ENCODE measurements at regions not wholly inside any gene's neighbourhood (a gene's known extent, or its start where the extent isn't known, plus 50 kb on each side); places are given as distances from the start of the nearest gene placed in this dataset.

GRCh38 chr2:144333143-144333555 lies 186.8 kb downstream of the ZEB2 start:
- peak; percentile 5 for DNase-seq (ENCODE audit: low spot score)

DNA sequence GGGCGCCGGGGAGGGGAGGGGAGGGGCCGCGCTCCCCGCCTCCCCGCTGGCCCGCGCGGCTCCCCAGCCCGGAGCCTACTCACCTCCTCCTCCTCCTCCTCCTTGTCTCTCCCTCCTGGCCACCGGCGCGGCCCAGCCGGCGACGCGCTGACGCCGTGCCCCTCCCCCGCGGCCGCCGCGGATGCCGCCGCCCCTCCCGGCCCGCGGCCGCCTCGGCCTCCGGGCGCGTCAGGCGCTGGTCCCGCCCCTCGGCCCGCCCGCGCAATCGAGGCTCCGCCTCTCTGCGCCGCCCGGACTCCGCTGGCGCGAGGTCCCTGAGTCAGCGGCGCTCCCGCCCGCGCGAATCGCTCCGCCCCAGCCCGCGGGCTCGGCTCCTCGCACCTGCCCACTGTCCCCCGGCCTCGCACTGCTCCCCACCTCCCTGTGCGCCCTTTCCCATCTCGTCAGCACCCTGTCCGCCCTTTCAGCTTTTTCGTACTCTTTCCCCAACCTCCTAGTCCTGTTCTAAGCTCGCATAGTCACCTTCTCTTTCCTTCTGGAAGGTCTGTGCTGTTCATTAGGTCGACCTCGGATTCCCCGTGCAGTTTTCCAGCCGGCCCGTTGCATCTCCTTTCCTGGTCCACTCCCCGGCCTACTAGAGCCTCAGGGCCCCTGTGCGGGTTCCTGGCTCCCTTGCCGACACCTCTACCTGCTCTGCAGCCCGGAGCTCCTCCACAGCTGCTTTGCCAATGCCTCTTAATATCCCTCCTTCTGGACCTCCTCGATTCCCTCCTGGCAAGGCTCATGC lies 187.4 kb downstream of the ZEB2 start:
- peak; percentile 85 for DNase-seq (ENCODE audit: low spot score)

DNA sequence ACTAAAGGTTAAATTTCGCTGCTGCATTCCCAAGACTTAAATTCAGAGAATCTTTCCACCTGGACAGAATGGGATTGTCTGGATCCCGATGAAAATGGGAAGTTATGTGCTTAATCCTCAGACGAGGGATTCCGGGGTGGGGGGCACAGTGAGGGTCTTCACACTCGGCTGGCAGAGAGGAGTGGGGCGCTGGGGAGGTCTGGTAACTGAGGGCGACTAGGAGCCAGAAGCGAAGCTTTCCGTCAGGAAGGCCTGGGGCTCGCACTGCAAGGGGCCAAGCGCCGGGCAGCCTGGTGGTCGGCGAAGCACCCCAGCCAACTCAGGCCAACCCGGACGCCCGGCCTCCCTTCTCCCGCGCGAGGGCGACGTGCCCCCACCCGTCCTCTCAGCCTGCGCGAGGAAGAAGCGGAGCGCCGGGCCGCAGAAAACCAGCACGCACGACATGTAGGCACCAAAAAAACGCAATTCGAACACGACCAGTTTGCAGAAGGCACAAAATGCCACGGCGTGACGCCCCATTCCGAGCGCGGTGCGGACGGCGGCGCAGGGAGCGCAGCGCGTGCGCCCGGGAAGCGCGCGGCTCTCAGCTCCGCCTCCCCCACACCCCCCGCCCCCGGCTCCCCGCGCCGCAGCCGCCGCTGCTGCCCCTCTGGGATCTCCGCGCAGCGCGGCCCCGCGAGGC lies 188.1 kb downstream of the ZEB2 start:
- no peak for DNase-seq (ENCODE audit: low spot score)

GRCh38 chr2:144330951-144331673 lies 188.8 kb downstream of the ZEB2 start:
- peak; percentile 41 for DNase-seq (ENCODE audit: low spot score)

DNA sequence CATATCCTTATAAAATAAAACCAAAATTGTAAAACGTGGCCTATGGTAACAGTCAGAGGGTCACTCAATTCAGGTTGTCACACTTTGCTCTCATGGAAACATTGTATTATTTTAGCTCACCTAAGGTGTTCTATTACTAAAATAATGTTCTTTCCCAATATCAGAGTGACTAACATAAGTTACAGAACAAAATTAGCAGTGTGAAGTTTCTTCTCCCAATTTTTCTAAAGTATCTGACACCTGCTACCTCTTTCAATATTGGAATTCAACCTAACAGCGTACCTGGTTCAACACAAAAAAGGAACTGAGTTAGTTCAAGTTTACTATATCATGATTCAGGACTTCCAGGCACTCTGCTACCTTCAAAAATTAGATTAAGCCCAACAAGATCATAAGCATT lies 190.4 kb downstream of the ZEB2 start:
- no peak for DNase-seq (ENCODE audit: low spot score)

GRCh38 chr2:144328938-144329337 lies 191.0 kb downstream of the ZEB2 start:
- DNase-seq (ENCODE audit: low spot score), result no peak

DNA sequence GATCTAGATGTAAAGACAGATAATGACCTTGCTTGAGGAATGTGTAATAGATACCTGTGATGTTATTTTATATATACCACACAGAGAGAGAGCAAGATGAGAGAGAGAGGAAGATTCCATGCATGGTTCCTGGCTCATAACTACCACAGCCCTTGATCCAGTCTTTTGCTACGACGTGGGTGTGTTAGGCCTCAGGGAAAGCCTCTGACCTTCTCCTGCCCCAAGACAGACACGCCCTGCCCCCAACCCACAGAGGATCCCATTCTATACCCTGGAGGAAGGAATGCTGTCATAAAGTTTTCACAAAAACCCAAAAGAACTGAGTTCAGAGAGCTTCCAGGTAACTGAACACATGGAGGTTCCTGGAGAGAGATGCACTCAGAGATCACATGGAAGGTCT lies 193.1 kb downstream of the ZEB2 start:
- no peak for DNase-seq (ENCODE audit: low spot score)

GRCh38 chr2:144325086-144325485 lies 194.8 kb downstream of the ZEB2 start:
- DNase-seq (ENCODE audit: low spot score), result no peak

DNA sequence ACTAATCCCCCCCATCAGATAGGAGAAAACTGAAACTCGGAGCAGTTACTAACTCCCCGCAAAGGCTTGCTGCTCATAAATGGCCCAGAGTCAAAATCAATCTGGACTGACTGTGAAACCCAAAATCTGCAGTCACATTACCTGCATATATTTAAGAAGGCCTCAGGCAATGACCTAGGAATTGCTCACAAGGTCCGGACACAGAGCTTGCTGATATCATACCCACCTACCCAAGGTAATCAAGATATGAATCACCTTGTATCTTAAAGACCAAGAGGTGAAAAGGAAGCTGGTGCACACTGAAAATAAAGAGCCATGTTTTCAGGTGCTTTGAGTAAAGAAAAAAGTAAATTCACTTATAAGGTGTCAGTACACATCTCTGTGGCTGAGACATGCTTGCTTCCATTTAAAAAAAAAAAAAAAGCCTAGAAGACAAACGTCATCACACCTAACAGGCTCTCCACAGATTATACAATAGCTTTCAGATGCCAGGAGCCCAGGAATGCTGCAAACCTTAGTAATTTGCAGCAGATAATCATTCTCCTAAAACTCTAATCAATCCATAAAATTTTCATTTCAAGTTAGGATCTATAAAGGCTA lies 195.4 kb downstream of the ZEB2 start:
- no peak for DNase-seq (ENCODE audit: low spot score)

- no peak for DNase-seq (ENCODE audit: low spot score)
These were observed 196.0 kb downstream of the ZEB2 start for GRCh38 chr2:144323946-144324345.

GRCh38 chr2:144322379-144322778 lies 197.5 kb downstream of the ZEB2 start:
- no peak for DNase-seq (ENCODE audit: low spot score)

- DNase-seq (ENCODE audit: low spot score), result no peak
These were observed 199.4 kb downstream of the ZEB2 start for GRCh38 chr2:144320491-144320890.

DNA sequence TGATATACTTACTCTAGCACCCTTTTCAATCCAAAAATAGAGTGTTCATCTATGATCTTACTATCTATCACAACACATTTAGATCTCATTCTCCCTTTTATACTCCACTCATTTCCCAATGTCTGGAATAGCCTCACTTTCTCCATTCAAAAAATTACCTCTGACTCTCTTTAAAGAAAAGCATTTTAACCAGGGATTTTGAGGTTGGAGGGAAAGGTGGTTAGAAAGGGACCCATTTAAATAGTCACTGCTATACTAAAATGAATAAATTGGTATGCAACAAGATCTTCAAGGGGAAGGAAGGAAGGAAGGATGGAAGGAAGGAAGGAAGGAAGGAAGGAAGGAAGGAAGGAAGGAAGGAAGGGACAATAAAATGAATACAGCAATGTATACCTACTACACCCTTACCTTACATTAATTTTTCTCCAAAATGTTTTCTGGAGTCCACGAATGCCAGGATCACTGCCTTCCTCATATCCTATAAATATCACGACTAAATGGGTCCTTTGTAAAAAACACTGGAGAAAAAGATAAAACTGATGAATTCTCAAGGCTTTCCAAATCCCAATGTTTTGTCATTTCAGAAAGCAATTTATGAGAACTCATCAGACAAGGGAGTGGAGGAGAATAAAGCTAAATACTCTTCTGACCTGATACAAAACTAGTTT lies 202.7 kb downstream of the ZEB2 start:
- no peak for DNase-seq (ENCODE audit: low spot score)

DNA sequence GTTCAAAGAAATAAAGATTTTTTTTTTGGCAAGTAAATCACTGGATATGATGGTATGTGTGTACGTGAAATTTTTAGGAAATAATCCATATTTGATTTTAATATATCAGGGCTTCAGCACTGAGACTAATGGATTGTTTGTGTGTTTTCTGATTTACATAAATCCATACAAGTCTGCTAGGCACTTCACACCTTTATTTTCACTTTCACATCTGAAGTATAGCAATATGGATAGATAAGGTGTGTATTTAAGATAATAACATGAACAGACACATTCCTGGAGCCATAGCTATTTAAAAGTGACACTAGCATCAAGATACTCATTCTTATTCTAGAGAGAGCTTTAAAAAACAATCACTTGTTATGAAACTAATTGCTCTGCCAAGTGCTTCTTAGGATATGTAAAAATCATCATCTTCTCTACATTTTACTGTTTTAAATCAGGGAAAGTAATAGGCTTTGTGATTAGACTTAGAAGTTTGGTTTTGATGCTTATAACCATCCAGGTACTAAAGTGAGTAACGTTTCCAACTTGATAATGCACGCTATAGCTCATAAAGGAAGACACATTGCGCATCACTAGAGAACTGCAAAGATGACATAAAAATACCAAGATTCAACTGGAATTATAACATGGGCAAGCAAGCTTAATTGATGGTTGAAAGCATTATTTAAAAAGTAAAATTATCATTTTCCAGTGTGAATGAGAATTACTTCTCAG lies 208.9 kb downstream of the ZEB2 start:
- DNase-seq (ENCODE audit: low spot score), result no peak

DNA sequence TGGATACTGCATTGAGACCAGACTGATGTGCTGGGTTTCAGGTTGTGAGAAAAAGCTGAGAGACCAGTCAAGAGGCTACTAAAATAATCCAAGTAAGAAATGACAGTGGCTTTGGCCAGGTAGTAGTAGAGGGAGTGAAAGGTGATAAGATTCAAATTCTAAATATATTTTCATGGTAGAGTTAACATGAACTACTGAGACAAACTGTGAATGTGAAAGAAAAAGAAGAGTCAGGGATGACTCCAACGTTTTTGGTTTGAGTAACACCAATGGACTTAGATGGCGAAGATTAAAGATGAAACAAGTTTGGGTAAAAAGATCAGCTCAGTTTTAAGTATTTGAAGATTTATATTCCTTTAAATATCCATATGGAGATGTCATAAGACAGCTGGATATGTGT lies 209.4 kb downstream of the ZEB2 start:
- no peak for DNase-seq (ENCODE audit: low spot score)

DNA sequence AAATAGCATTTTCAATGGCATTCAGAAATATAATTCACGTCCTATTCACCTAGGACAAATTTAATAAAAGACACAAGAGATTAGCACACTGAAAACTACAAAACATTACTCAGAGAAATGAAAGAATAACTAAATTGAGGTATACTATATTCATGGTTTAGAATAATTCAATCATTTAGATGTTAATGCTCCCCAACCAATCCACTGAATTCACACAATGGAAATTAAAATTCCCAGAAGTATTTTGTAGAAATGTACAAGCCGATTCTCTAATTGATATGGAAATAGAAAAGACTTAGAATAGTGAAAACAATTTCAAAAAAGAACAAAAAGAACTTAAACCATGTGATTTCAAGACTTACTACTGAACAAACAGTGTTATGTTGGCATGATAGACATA lies 212.2 kb downstream of the ZEB2 start:
- DNase-seq (ENCODE audit: low spot score), result no peak

DNA sequence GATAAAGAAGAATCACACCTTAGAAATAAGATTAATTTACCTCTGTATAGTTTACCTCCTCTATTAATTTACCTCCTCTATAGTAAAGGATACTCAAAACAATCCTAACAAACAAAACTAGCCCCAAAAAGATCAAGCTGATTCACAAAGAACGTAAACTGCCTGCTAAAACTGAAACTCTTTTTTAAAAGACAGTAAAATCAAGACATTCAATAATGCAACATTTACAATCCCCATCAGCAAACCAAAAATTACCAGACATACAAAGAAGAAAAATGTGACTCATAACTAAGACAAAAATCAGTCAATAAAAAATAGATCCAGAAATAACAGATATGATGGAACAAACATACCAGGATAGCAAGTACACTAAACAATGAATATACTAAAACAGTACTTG lies 215.7 kb downstream of the ZEB2 start:
- DNase-seq (ENCODE audit: low spot score), result no peak

DNA sequence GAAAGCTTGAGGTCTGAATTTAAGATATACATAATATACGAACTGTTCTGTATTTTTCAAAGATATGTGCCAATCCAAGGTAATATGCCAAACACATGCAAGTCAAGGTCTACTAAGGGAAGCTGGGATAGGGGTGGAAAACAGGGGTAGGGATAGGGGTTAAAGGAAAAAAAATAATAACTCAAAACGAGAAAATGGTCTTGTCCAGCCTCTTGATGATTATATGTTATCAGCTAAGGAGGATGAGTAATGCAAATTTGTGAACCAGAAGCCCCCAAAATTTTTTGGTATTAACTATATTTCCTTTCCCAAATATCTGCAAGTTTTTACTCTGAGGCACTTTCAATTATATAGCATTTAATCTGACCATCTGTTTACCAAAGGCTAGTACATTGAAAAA lies 219.3 kb downstream of the ZEB2 start:
- no peak for DNase-seq (ENCODE audit: low spot score)

- DNase-seq (ENCODE audit: low spot score), result no peak
These were observed 229.6 kb downstream of the ZEB2 start for GRCh38 chr2:144290276-144290675.

DNA sequence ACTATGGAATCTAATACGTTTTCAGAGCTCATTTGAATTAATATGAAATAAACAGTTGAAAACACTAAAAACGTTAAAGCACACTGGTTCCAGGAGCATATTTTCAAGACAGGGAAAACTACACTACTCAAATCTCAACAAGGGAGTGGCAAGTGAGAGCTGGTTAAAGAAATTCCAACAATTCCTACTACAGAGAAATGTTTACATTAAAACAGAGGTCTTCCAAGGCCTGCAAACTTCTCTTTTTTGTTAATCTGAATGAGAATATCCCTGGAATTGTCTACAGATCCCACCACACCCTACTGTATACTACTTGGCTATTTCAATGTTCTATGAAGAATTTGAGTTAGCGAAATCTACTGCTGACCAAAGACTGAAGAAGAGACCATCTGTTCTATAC lies 231.5 kb downstream of the ZEB2 start:
- DNase-seq (ENCODE audit: low spot score), result no peak

GRCh38 chr2:144285324-144285723 lies 234.6 kb downstream of the ZEB2 start:
- DNase-seq (ENCODE audit: low spot score), result no peak

Data from cerebellar cortex (tissue), 1 donor.